Activated CD4-positive, alpha-beta memory T cell treated with anti-CD3 and anti-CD28 coated beads, Interleukin-2, amount 10 ng/mL, durations not matched to agents 7 days and 5 days (primary cell): ENCODE measurements at regions not wholly inside any gene's neighbourhood (a gene's known extent, or its start where the extent isn't known, plus 50 kb on each side); places are given as distances from the start of the nearest gene placed in this dataset.

ENCODE experiments used
- CTCF ChIA-PET: fragments of 350-600 bp; sonication (Branson Sonifier 250); formaldehyde crosslinking; loops from one replicate; lab custom pipeline; 2021; ENCODE audit warnings: antibody characterized with exemption, inconsistent platforms; lab: Charles Lee
- POLR2A ChIA-PET: fragments of 350-600 bp; sonication (Branson Sonifier 250); formaldehyde crosslinking; loops from one replicate; lab custom pipeline; 2021; ENCODE audit warnings: antibody characterized with exemption; lab: Charles Lee
- DNase-seq: peaks from one replicate; pipeline ENCODE4 v3.0.0-alpha.2; 2020
- H3K27ac Mint-ChIP-seq: one replicate; pipeline ENCODE4 v1.8.0; 2021; ENCODE audit warnings: mild to moderate bottlenecking, mixed read lengths
- H3K27me3 Mint-ChIP-seq: one replicate; pipeline ENCODE4 v1.8.0; 2021; ENCODE audit warnings: mixed read lengths
- H3K36me3 Mint-ChIP-seq: one replicate; pipeline ENCODE4 v1.8.0; 2021; ENCODE audit warnings: low read depth, mixed read lengths
- H3K4me1 Mint-ChIP-seq: one replicate; pipeline ENCODE4 v1.8.0; 2021; ENCODE audit warnings: mixed read lengths
- H3K4me3 Mint-ChIP-seq: one replicate; pipeline ENCODE4 v1.8.0; 2021; ENCODE audit warnings: mild to moderate bottlenecking, mixed read lengths
- H3K9me3 Mint-ChIP-seq: one replicate; pipeline ENCODE4 v1.8.0; 2021; ENCODE audit warnings: mixed read lengths

DNA sequence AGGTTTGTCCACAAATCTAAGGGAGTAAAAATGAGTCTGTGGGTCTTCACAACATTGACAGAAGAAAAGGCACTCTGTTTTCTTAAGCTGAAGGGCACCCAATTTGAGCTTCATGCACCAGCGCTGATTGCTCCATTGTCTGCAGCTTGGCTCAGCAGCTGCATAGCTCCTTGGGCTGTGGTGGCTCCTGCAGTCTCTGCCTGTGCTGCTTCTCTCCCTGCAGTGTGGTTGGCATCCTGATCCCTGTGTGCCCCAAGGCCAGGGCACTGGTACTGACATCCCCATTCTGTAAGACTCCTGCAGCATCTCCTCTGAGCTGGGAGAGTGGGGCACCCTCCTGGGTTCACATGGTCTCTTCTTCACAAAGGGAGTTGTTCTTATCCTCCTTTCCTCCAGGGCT is 83.2 kb upstream of the B3GAT2 start:
- H3K27ac Mint-ChIP-seq = no peak overlapping the region
- no peak for DNase-seq
- H3K4me3 Mint-ChIP-seq = no peak overlapping the region
- no peaks in the 10 kb centered on the region for H3K9me3 Mint-ChIP-seq
- no peaks in the 10 kb centered on the region for H3K4me1 Mint-ChIP-seq
- no peaks in the 10 kb centered on the region for H3K36me3 Mint-ChIP-seq
- peaks cover 2% of the 10 kb centered on the region for H3K27me3 Mint-ChIP-seq
- CTCF ChIA-PET = interaction anchor here (1.5 kb wide), 1 partner anchor 28 kb away, joined by 3 read pairs; no protein-coding TSS in a partner anchor
- POLR2A ChIA-PET = no interaction called here

DNA sequence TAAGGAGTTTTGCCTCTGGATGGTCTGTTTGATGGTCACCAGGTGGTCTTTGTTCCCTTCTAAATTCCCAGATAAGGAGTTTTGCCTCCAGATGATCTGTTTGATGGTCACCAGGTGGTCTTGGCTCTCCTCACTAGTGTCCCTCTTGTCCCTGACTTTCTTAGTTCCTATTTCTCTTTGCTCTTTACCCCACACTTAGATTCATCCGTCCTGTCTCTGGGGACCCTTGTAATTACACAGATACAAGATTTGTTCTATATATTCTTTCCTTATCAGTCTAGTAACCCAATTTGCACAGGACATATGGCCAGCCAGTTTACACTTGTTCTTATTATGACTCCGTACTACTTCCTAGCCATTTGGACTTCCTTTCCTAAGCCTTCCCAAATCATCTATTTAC is 84.0 kb upstream of the B3GAT2 start:
- no peak overlapping the region for H3K4me3 Mint-ChIP-seq
- DNase-seq = no peak
- no peaks in the 10 kb centered on the region for H3K4me1 Mint-ChIP-seq
- ChIA-PET CTCF (no interaction called here), POLR2A (no interaction called here)
- peaks cover 2% of the 10 kb centered on the region for H3K27me3 Mint-ChIP-seq
- no peak overlapping the region for H3K27ac Mint-ChIP-seq
- no peaks in the 10 kb centered on the region for H3K36me3 Mint-ChIP-seq
- no peaks in the 10 kb centered on the region for H3K9me3 Mint-ChIP-seq

DNA sequence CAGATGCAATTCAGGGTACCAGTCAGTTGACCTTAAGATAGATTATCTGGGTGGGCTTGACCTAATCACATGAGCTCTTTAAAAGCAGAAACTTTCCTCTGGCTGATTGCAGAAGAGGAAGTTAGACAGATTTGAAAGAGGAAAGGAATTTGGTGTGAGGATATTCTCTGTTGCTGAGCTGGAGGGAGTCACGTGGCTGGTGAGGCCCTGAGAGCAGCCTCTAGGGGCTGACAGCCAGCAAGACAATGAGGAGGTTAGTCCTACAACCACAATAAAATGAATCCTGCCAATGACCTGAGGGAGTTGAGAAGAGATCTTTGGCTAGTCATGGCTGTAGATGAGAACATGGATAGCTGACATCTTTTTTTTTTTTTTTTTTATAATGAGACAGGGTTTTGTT is 87.0 kb upstream of the B3GAT2 start:
- Mint-ChIP-seq H3K9me3 (no peaks in the 10 kb centered on the region), H3K4me3 (no peak overlapping the region), H3K27ac (no peak overlapping the region), H3K36me3 (no peaks in the 10 kb centered on the region), H3K4me1 (no peaks in the 10 kb centered on the region), H3K27me3 (peaks cover 2% of the 10 kb centered on the region)
- no peak for DNase-seq
- ChIA-PET CTCF (no interaction called here), POLR2A (no interaction called here)

GRCh38 chr6:71044753-71045152 is 87.9 kb upstream of the B3GAT2 start:
- ChIA-PET POLR2A (no interaction called here), CTCF (no interaction called here)
- H3K36me3 Mint-ChIP-seq = no peaks in the 10 kb centered on the region
- no peaks in the 10 kb centered on the region for H3K9me3 Mint-ChIP-seq
- H3K4me1 Mint-ChIP-seq = no peaks in the 10 kb centered on the region
- no peak overlapping the region for H3K4me3 Mint-ChIP-seq
- H3K27ac Mint-ChIP-seq = no peak overlapping the region
- no peak for DNase-seq
- peaks cover 2% of the 10 kb centered on the region for H3K27me3 Mint-ChIP-seq

DNA sequence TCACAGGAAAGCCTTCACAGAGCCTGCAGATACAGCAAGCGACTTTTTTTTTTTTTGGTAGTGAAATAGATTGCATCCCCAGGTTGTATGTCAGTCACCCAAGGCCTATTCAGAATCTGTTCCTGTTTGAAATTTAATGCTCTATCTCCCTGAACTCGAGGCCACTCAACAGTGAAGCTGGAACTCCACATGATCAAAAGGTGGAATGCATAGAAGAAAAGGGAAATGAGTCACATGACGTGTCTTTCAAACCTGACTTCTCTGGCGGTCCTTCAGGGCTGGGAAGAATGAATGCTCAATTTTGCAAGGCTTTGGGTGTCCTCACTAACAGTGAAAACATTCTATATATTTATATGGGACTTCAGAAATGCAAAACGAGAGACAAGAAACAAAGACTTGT is 88.4 kb upstream of the B3GAT2 start:
- H3K4me1 Mint-ChIP-seq = no peaks in the 10 kb centered on the region
- H3K36me3 Mint-ChIP-seq = no peaks in the 10 kb centered on the region
- no peak overlapping the region for H3K4me3 Mint-ChIP-seq
- CTCF ChIA-PET = no interaction called here
- peaks cover 2% of the 10 kb centered on the region for H3K27me3 Mint-ChIP-seq
- H3K27ac Mint-ChIP-seq = no peak overlapping the region
- DNase-seq = no peak
- POLR2A ChIA-PET = no interaction called here
- H3K9me3 Mint-ChIP-seq = no peaks in the 10 kb centered on the region

DNA sequence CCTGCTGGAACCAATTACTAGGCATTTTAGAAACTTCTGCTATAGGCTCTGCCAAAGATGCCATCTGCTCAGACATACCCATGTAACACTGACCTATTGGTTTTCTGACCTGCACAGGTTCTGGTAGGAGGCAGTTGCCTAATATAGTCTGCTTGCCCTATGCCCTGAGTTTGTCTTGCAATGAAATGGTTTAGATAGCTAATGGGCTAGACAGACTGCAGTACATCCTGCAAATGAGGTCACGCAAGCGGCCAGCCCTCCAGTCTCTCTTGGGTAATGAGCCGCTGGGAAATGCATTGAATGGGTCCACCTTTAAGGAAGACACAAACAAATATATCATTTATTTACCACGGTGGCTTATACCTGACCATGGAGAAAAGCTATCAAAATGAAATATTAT is 90.6 kb upstream of the B3GAT2 start:
- no peak overlapping the region for H3K27ac Mint-ChIP-seq
- no peaks in the 10 kb centered on the region for H3K27me3 Mint-ChIP-seq
- no peaks in the 10 kb centered on the region for H3K9me3 Mint-ChIP-seq
- no peak for DNase-seq
- no peaks in the 10 kb centered on the region for H3K36me3 Mint-ChIP-seq
- ChIA-PET CTCF (no interaction called here), POLR2A (no interaction called here)
- no peak overlapping the region for H3K4me3 Mint-ChIP-seq
- no peaks in the 10 kb centered on the region for H3K4me1 Mint-ChIP-seq

DNA sequence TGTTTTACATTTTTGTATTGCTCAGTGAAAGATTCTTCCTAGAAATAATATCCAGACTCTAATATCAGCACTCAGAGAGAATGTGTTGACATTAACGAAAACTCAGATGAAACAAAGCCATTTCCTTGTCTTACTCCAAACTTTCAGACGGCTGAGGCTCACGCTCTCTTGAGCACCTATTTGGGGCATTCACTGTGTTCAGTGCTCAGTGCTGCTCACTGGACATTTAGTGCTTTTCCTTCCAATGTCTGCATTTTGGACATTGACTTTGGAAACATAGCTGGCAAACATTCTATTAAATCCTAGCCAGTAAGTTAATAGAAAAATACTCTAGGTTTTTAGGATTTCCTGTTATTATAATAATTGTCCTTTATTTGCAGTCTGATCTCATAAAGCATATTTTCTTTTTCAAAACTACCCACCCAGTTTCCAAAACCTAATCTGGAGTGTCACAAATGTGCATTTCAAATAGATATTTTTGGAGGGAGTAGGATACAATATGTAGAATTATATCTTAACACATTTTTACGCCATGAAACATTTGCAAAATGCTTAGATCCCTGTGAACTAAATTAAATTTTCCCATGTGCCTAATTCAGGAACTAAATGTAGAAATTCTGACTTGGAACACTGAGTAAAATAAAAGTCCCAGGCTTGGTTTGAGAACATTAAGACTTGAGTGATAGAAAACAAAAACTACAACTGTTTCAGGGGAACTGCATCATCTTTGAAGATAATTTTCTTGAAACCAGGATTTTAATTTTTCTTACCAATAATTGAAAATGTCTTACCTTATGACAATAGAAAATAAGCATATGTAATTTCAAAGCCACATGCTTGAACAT is 91.7 kb upstream of the B3GAT2 start:
- no peaks in the 10 kb centered on the region for H3K4me1 Mint-ChIP-seq
- no peak for DNase-seq
- H3K36me3 Mint-ChIP-seq = no peaks in the 10 kb centered on the region
- peaks cover 1% of the 10 kb centered on the region for H3K27me3 Mint-ChIP-seq
- POLR2A ChIA-PET = no interaction called here
- H3K9me3 Mint-ChIP-seq = no peaks in the 10 kb centered on the region
- H3K4me3 Mint-ChIP-seq = no peak overlapping the region
- no peak overlapping the region for H3K27ac Mint-ChIP-seq
- CTCF ChIA-PET = no interaction called here

DNA sequence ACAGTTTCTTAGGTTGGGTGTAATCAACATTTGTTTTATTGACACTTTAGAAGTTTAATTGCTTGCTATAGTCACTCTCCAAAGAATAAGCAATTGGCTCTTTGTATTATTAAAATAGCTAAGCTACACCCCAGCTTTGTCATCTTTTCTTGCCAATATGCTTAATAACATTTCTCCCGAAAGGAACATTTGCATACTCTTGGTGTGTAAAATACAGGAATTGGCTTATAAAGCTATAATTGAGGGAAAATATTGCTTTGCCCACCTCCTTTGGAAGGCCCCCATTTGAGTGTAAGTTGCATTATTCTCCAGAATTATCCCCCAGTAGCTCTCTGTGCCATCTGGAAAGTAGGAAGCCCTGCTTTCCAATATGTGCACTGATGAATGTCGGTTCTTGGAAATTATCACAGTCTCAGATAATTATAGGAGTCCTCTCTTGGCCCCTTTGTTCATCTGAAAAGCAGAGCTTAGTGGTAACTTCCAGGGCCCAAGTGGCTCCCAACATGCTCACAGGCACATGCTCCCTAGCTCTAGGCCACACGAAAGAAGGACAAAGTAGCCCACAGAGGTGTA is 92.4 kb upstream of the B3GAT2 start:
- ChIA-PET POLR2A (no interaction called here), CTCF (no interaction called here)
- no peak overlapping the region for H3K27ac Mint-ChIP-seq
- no peaks in the 10 kb centered on the region for H3K9me3 Mint-ChIP-seq
- H3K4me1 Mint-ChIP-seq = no peaks in the 10 kb centered on the region
- no peak for DNase-seq
- peaks cover 1% of the 10 kb centered on the region for H3K27me3 Mint-ChIP-seq
- H3K4me3 Mint-ChIP-seq = no peak overlapping the region
- H3K36me3 Mint-ChIP-seq = no peaks in the 10 kb centered on the region

DNA sequence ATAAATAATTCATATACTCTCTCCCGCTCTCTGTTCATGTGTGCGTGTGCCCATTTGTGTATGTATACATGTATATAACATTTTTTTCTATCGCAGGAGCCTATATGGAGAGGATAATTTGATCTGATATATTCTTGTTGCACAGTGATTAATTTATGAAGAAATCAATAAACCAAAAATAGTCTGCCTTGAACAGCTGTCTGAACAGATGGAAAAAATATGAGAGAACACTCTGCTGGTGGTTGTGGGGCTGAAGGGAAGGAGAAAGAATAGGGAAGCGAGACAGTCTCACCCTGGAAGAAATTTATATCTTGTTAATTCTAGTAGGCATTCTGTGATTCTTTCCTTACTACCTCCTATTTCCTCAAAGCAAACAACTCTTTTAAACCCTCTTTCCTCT is 96.6 kb upstream of the B3GAT2 start:
- no peaks in the 10 kb centered on the region for H3K36me3 Mint-ChIP-seq
- ChIA-PET CTCF (no interaction called here), POLR2A (no interaction called here)

DNA sequence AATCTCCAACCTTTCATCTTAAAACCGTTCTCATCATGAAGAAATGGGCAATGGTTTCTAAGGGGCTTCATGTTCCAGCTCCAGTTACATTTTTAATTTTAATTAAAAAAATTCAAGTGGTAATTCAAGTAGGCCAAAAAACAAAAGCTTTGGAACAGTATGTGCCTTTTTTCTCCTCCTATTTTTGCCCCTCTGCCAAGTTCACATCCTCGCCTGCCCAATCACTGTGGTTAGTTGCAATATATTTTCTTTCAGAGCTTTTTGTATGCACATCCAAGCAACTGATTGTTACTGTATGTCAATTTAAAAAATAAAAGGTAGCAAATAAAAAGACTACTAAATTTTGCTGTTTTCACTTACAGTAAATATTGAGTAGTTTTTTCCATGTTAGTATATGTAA is 99.8 kb upstream of the B3GAT2 start:
- Mint-ChIP-seq H3K9me3 (no peaks in the 10 kb centered on the region), H3K4me1 (no peaks in the 10 kb centered on the region), H3K27me3 (peaks cover 1% of the 10 kb centered on the region), H3K27ac (no peak overlapping the region), H3K36me3 (no peaks in the 10 kb centered on the region), H3K4me3 (no peak overlapping the region)
- ChIA-PET CTCF (no interaction called here), POLR2A (no interaction called here)
- DNase-seq = no peak

More for the DNA sequence above, 96.6 kb upstream of the B3GAT2 start:
- no peak overlapping the region for H3K27ac Mint-ChIP-seq
- no peak overlapping the region for H3K4me3 Mint-ChIP-seq
- no peaks in the 10 kb centered on the region for H3K4me1 Mint-ChIP-seq
- no peaks in the 10 kb centered on the region for H3K9me3 Mint-ChIP-seq
- H3K27me3 Mint-ChIP-seq = peaks cover 1% of the 10 kb centered on the region
- no peak for DNase-seq

- Mint-ChIP-seq H3K27ac (no peak overlapping the region), H3K4me3 (no peak overlapping the region), H3K4me1 (no peaks in the 10 kb centered on the region), H3K36me3 (no peaks in the 10 kb centered on the region), H3K27me3 (peaks cover 1% of the 10 kb centered on the region), H3K9me3 (no peaks in the 10 kb centered on the region)
- CTCF ChIA-PET = no interaction called here
- DNase-seq = no peak
- POLR2A ChIA-PET = no interaction called here
Measured at GRCh38 chr6:71066153-71066552, 109.3 kb upstream of the B3GAT2 start.

DNA sequence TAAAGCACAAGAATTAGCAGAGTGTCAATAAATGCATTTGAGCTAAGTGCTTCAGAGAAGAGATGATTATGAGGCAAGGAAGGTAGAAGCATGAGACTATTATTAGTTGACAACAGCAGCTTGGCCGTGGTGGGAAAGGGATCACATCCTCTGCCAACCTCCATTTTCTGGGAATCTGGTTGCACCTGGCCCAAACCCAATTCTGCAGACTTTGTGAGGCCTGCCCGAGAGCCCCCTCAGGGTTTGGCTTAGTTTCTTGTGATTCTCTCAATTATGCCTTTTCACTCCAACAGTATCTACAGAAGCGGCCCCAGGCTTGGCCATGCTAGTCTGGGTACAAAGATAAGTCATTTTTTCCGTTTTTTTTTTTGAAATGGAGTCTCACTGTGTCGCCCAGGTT is 111.0 kb upstream of the B3GAT2 start:
- Mint-ChIP-seq H3K36me3 (no peaks in the 10 kb centered on the region), H3K4me3 (no peak overlapping the region), H3K27me3 (no peaks in the 10 kb centered on the region), H3K27ac (no peak overlapping the region), H3K4me1 (no peaks in the 10 kb centered on the region), H3K9me3 (no peaks in the 10 kb centered on the region)
- no peak for DNase-seq
- ChIA-PET CTCF (no interaction called here), POLR2A (no interaction called here)

DNA sequence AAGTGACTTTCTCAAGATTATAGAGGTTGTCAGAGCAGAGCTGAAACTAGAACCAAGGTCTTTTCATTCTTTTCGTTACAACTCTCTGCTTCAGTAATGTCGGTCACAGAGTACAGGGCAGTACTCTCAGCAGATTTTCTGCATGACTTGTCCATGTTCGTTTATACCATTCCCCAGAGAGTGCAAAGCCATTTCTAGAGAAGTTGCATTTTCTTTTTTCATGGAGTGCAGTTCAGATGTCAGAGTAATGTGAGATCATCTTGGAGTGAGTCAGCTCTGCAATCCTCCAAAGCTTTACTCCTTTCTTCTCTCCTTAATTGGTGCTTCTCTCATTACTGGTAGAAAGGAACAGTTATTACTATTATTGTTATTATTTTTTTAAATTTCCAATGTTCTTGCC is 115.6 kb upstream of the B3GAT2 start:
- no peak overlapping the region for H3K27ac Mint-ChIP-seq
- ChIA-PET POLR2A (no interaction called here), CTCF (no interaction called here)
- H3K36me3 Mint-ChIP-seq = no peaks in the 10 kb centered on the region
- no peak overlapping the region for H3K4me3 Mint-ChIP-seq
- H3K4me1 Mint-ChIP-seq = no peaks in the 10 kb centered on the region
- no peaks in the 10 kb centered on the region for H3K9me3 Mint-ChIP-seq
- no peak for DNase-seq
- peaks cover 1% of the 10 kb centered on the region for H3K27me3 Mint-ChIP-seq

DNA sequence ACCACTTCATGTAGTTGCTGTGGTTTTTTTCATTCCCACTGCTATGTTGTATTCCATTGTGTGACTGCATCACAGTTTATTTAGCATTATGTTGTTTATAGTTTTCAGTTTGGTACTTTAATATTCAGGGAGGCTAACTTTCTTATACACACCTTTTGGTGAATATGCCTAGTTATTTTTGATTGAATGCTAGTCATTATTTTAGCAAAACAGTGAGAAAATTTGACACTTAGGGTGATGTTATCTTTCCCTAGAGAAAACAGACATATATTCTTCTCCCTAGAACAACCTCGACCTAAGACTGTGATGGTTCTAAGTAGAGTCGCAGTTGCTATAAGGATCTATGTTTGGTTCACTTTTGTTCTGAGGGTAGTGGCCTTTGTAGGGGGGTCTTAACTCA is 120.8 kb upstream of the B3GAT2 start:
- DNase-seq = no peak
- no peaks in the 10 kb centered on the region for H3K36me3 Mint-ChIP-seq
- no peak overlapping the region for H3K27ac Mint-ChIP-seq
- POLR2A ChIA-PET = no interaction called here
- H3K4me1 Mint-ChIP-seq = no peaks in the 10 kb centered on the region
- H3K9me3 Mint-ChIP-seq = peaks cover 2% of the 10 kb centered on the region
- H3K4me3 Mint-ChIP-seq = no peak overlapping the region
- H3K27me3 Mint-ChIP-seq = peaks cover 1% of the 10 kb centered on the region
- CTCF ChIA-PET = no interaction called here
